Naive thymus-derived CD8-positive, alpha-beta T cell (primary cell): ENCODE measurements at regions not wholly inside any gene's neighbourhood (a gene's known extent, or its start where the extent isn't known, plus 50 kb on each side); places are given as distances from the start of the nearest gene placed in this dataset.
A peak's percentile ranks its signal among the peaks of the same experiment; 100 is the strongest.

Source experiments
- ATAC-seq, 2 donors: fragments of 150-1000 bp; cut with Tn5 transposase in 1 of 2; sonication (Bioruptor Pico), chemical (Tn5 transposase) in 1 of 2; 1 replicate in 1 of 2; 2 replicates in 1 of 2; pipeline ENCODE4 v1.10.0; 2021; ENCODE audit warnings: mild to moderate bottlenecking in 2 of 2, moderate library complexity in 2 of 2
- POLR2A ChIA-PET: fragments of 350-600 bp; sonication (Branson Sonifier 250); formaldehyde crosslinking; loops from one replicate; lab custom pipeline; 2021; ENCODE audit warnings: antibody characterized with exemption; lab: Charles Lee
- DNase-seq, 10 donors: peaks; one replicate each; pipeline versions ENCODE4 v3.0.0 to v3.0.0-alpha.2; 2020 to 2022
- H3K27ac Mint-ChIP-seq, 10 donors: one replicate each; pipeline ENCODE4 v1.8.0; 2020 to 2022; ENCODE audit warnings: mild to moderate bottlenecking in 10 of 10, mixed read lengths in 10 of 10, moderate library complexity in 4 of 10, inconsistent platforms in 1 of 10
- H3K27me3 Mint-ChIP-seq, 5 donors: one replicate each; pipeline ENCODE4 v1.8.0; 2021 to 2022; ENCODE audit warnings: mixed read lengths in 5 of 5
- H3K36me3 Mint-ChIP-seq, 3 donors: one replicate each; pipeline ENCODE4 v1.8.0; 2020 to 2022; ENCODE audit warnings: mixed read lengths in 3 of 3, mild to moderate bottlenecking in 2 of 3, inconsistent platforms in 1 of 3
- H3K4me1 Mint-ChIP-seq, 4 donors: one replicate each; pipeline ENCODE4 v1.8.0; 2021 to 2022; ENCODE audit warnings: mixed read lengths in 4 of 4
- H3K4me3 Mint-ChIP-seq, 10 donors: one replicate each; pipeline ENCODE4 v1.8.0; 2020 to 2022; ENCODE audit warnings: mild to moderate bottlenecking in 10 of 10, mixed read lengths in 10 of 10, moderate library complexity in 6 of 10, inconsistent platforms in 1 of 10
- H3K9me3 Mint-ChIP-seq, 9 donors: one replicate each; pipeline ENCODE4 v1.8.0; 2020 to 2022; ENCODE audit warnings: mixed read lengths in 9 of 9, mild to moderate bottlenecking in 3 of 9, inconsistent platforms in 1 of 9, moderate library complexity in 1 of 9

- H3K4me3 Mint-ChIP-seq, result no peak overlapping the region
- peaks cover 0 to 10% (median 6%) of the 10 kb centered on the region in 3 donors for H3K36me3 Mint-ChIP-seq
- POLR2A ChIA-PET, result no interaction called here
- no peaks in the 10 kb centered on the region for H3K27me3 Mint-ChIP-seq
- peaks cover 8 to 16% (median 11%) of the 10 kb centered on the region in 4 donors for H3K4me1 Mint-ChIP-seq
- ATAC-seq (no peak), DNase-seq (no peak)
- peaks cover 0 to 19% (median 12%) of the 10 kb centered on the region in 9 donors for H3K9me3 Mint-ChIP-seq
- H3K27ac Mint-ChIP-seq, result peak overlapping the region in 2 of 10 donors; percentile 5 to 12
These were observed 152.3 kb downstream of the SNX7 start for GRCh38 chr1:98813738-98814309.

GRCh38 chr1:98817821-98818220 is 156.3 kb downstream of the SNX7 start:
- Mint-ChIP-seq H3K9me3 (no peaks in the 10 kb centered on the region), H3K4me1 (peaks cover 8 to 16% (median 11%) of the 10 kb centered on the region in 4 donors), H3K36me3 (no peaks in the 10 kb centered on the region), H3K27ac (no peak overlapping the region), H3K4me3 (no peak overlapping the region), H3K27me3 (no peaks in the 10 kb centered on the region)
- POLR2A ChIA-PET, result no interaction called here
- ATAC-seq, result no peak
- DNase-seq, result no peak

GRCh38 chr1:98821379-98821778 is 159.9 kb downstream of the SNX7 start:
- DNase-seq (no peak), ATAC-seq (no peak)
- no peaks in the 10 kb centered on the region for H3K27me3 Mint-ChIP-seq
- no peak overlapping the region for H3K4me3 Mint-ChIP-seq
- H3K4me1 Mint-ChIP-seq, result peaks cover 0 to 3% (median 0%) of the 10 kb centered on the region in 4 donors
- no peaks in the 10 kb centered on the region for H3K9me3 Mint-ChIP-seq
- no peaks in the 10 kb centered on the region for H3K36me3 Mint-ChIP-seq
- POLR2A ChIA-PET, result no interaction called here
- no peak overlapping the region for H3K27ac Mint-ChIP-seq

GRCh38 chr1:98824736-98825135 is 163.2 kb downstream of the SNX7 start:
- Mint-ChIP-seq H3K27me3 (no peaks in the 10 kb centered on the region), H3K4me1 (no peaks in the 10 kb centered on the region), H3K36me3 (peaks cover 0 to 6% (median 3%) of the 10 kb centered on the region in 3 donors), H3K4me3 (no peak overlapping the region), H3K27ac (no peak overlapping the region), H3K9me3 (peaks cover under 1 to 13% (median 6%) of the 10 kb centered on the region in 9 donors)
- DNase-seq (no peak), ATAC-seq (no peak)
- POLR2A ChIA-PET, result no interaction called here

GRCh38 chr1:98827041-98827440 is 165.5 kb downstream of the SNX7 start:
- Mint-ChIP-seq H3K4me1 (no peaks in the 10 kb centered on the region), H3K27ac (no peak overlapping the region), H3K36me3 (peaks cover 0 to 10% (median 3%) of the 10 kb centered on the region in 3 donors), H3K4me3 (no peak overlapping the region), H3K9me3 (peaks cover 5 to 19% (median 12%) of the 10 kb centered on the region in 9 donors), H3K27me3 (no peaks in the 10 kb centered on the region)
- POLR2A ChIA-PET, result interaction anchor here (0.7 kb wide), 1 partner anchor 23 kb away, joined by 3 read pairs; no protein-coding TSS in a partner anchor
- ATAC-seq, result no peak
- DNase-seq, result no peak

- no peak for ATAC-seq
- H3K9me3 Mint-ChIP-seq, result peaks cover 0 to 6% (median 0%) of the 10 kb centered on the region in 9 donors
- POLR2A ChIA-PET, result no interaction called here
- H3K4me1 Mint-ChIP-seq, result peaks cover 15 to 22% (median 18%) of the 10 kb centered on the region in 4 donors
- H3K4me3 Mint-ChIP-seq, result no peak overlapping the region
- H3K27me3 Mint-ChIP-seq, result no peaks in the 10 kb centered on the region
- peaks cover 0 to 3% (median 3%) of the 10 kb centered on the region in 3 donors for H3K36me3 Mint-ChIP-seq
- no peak overlapping the region for H3K27ac Mint-ChIP-seq
- no peak for DNase-seq
These were observed 164.8 kb downstream of the PLPPR5 start for GRCh38 chr1:98839840-98840239.
